ENCODE measurements at regions not wholly inside any gene's neighbourhood (a gene's known extent, or its start where the extent isn't known, plus 50 kb on each side); places are given as distances from the start of the nearest gene placed in this dataset.
"Not testable (repeated sequence)": the region's sequence is repeated elsewhere in the genome, so short reads cannot be mapped to it uniquely, and the experiment has no call there.

GRCh38 chr1:88623101-88623500, 61.0 kb upstream of the PKN2 start:
- not testable (repeated sequence) for DNase-seq (ENCODE audit: low read depth in 2 of 2)

Measured in stimulated activated CD4-positive, alpha-beta T cell treated with anti-CD3 and anti-CD28 coated beads, Interleukin-1b, Interleukin-23, amount 100 ng/mL, for 1 hour (primary cell).